Activated T-helper 1 cell treated with anti-CD3 and anti-CD28 coated beads, Interleukin-2, amount 50 U/mL, for 16 hours (primary cell): ENCODE measurements at regions not wholly inside any gene's neighbourhood (a gene's known extent, or its start where the extent isn't known, plus 50 kb on each side); places are given as distances from the start of the nearest gene placed in this dataset.

Source experiments
- DNase-seq, 2 donors: peaks; one replicate each; pipeline ENCODE4 v3.0.0-alpha.2; 2020; ENCODE audit warnings: low read depth in 1 of 2, low spot score in 1 of 2

- no peak for DNase-seq
Observed at GRCh38 chr1:87906078-87906477, 577.4 kb downstream of the LMO4 start.

- DNase-seq: no peak
Observed at GRCh38 chr1:87913361-87913760, 584.7 kb downstream of the LMO4 start.

GRCh38 chr1:87914396-87914795 lies 585.7 kb downstream of the LMO4 start:
- no peak for DNase-seq

- DNase-seq: no peak
Observed at GRCh38 chr1:87915771-87916170, 587.1 kb downstream of the LMO4 start.

- no peak for DNase-seq
Observed at GRCh38 chr1:87916965-87917364, 588.3 kb downstream of the LMO4 start.

GRCh38 chr1:87918398-87918797 lies 589.7 kb downstream of the LMO4 start:
- DNase-seq: no peak

GRCh38 chr1:87922885-87923284 lies 594.2 kb downstream of the LMO4 start:
- DNase-seq: no peak

- no peak for DNase-seq
Observed at GRCh38 chr1:87926131-87926830, 597.6 kb downstream of the LMO4 start.

- no peak for DNase-seq
Observed at GRCh38 chr1:87926921-87927320, 598.2 kb downstream of the LMO4 start.

- DNase-seq: no peak
Observed at GRCh38 chr1:87927391-87928280, 599.0 kb downstream of the LMO4 start.

- DNase-seq: no peak
Observed at GRCh38 chr1:87928623-87929022, 599.9 kb downstream of the LMO4 start.

GRCh38 chr1:87929906-87930305 lies 601.2 kb downstream of the LMO4 start:
- no peak for DNase-seq

GRCh38 chr1:87930796-87931195 lies 602.1 kb downstream of the LMO4 start:
- DNase-seq: no peak

GRCh38 chr1:87933171-87933570 lies 604.5 kb downstream of the LMO4 start:
- DNase-seq: no peak

GRCh38 chr1:87935130-87935529 lies 606.5 kb downstream of the LMO4 start:
- DNase-seq: no peak

GRCh38 chr1:87937831-87938395 lies 609.2 kb downstream of the LMO4 start:
- no peak for DNase-seq

GRCh38 chr1:87938631-87939030 lies 610.0 kb downstream of the LMO4 start:
- DNase-seq: no peak

GRCh38 chr1:87939444-87939843 lies 610.8 kb downstream of the LMO4 start:
- DNase-seq: no peak

- no peak for DNase-seq
Observed at GRCh38 chr1:87940421-87940820, 611.7 kb downstream of the LMO4 start.

- no peak for DNase-seq
Observed at GRCh38 chr1:87941337-87941946, 612.8 kb downstream of the LMO4 start.

- no peak for DNase-seq
Observed at GRCh38 chr1:87942165-87942564, 613.5 kb downstream of the LMO4 start.

- DNase-seq: no peak
Observed at GRCh38 chr1:87949711-87950110, 621.0 kb downstream of the LMO4 start.
